ENCODE measurements at regions not wholly inside any gene's neighbourhood (a gene's known extent, or its start where the extent isn't known, plus 50 kb on each side); places are given as distances from the start of the nearest gene placed in this dataset.

DNA sequence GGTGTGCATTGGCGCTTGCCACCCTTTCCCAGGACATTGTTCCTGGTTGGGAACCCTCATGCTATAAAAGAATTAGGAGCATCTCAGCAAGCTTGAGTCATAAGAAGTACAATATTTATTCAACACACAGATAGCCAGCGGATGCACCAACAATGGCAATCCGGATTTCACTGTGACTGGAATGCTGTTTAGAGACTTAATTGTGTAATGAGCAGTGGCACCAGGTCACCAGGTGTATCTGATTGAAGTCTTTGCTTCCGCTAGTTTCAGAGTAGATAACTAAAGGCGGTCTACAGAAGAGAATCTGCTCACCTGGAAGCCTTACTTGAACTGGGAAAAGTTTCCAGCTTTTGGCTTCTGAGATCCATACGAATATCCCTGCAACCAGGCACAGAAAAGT is 772.3 kb upstream of the GHITM start:
- no peak for DNase-seq (ENCODE audit: low spot score)

GRCh38 chr10:83371696-83372490 is 767.4 kb upstream of the GHITM start:
- no peak for DNase-seq (ENCODE audit: low spot score)

GRCh38 chr10:83372646-83373045 is 766.7 kb upstream of the GHITM start:
- no peak for DNase-seq (ENCODE audit: low spot score)

DNA sequence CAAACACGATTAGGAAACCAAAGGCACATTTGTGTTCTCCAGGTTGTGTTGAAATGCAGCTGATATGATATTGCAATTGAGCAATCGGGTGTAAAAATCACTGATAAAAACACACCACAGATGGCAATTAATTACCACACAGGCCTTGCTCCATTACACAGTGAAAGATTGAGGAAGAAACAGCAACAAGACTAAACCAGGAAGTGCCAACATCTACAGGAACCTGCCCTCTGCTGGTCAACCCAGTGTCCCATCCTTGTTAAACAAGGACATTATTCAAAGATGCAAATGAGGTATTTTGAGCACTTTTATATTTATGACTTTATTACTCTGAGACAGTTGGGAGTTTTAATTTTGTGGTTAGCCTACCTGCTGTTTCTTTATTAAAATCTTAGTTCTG is 765.6 kb upstream of the GHITM start:
- no peak for DNase-seq (ENCODE audit: low spot score)

GRCh38 chr10:83374741-83375140 is 764.6 kb upstream of the GHITM start:
- DNase-seq (ENCODE audit: low spot score): no peak

- no peak for DNase-seq (ENCODE audit: low spot score)
These were observed 764.0 kb upstream of the GHITM start for GRCh38 chr10:83375274-83375673.

GRCh38 chr10:83397806-83398205 is 741.5 kb upstream of the GHITM start:
- no peak for DNase-seq (ENCODE audit: low spot score)

DNA sequence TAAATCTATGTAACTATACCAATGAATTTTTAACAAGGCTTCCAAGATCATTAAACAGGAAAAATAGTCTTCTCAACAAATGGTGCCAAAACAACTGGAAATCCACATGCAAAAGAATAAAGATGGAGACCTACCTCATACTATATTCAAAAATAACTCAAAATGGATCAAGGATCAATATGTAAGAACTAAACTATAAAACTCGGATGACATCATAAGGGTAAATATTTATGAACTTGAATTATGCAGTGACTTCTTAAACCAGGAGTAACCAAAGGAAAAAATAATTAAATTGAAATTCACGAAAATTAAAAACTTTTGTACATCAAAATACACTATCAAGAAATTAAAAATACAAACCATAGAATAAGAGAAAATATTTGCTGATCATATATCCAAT is 728.7 kb upstream of the GHITM start:
- DNase-seq (ENCODE audit: low spot score): no peak

DNA sequence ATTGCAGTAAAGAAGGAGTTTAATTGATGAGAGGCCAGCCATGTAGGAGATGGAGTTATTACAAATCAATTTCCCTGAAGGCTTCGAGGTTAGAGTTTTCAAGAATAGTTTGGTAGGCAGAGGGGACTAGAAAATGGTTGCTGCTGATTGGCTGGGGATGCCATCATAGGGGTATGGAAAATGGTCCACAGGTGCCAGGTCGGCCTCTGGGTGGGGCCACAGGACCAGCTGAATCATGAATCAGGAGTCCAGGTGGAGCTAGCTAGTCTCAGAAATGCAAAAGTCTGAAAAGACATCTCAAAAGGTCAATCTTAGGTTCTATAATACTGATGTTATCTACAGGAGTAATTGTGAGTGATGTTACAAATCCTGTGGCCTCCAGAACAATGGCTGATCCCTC is 714.0 kb upstream of the GHITM start:
- no peak for DNase-seq (ENCODE audit: low spot score)

- DNase-seq (ENCODE audit: low spot score): no peak
These were observed 712.2 kb upstream of the GHITM start for GRCh38 chr10:83427101-83427500.

- DNase-seq (ENCODE audit: low spot score): no peak
These were observed 706.9 kb upstream of the GHITM start for GRCh38 chr10:83432261-83433045.

DNA sequence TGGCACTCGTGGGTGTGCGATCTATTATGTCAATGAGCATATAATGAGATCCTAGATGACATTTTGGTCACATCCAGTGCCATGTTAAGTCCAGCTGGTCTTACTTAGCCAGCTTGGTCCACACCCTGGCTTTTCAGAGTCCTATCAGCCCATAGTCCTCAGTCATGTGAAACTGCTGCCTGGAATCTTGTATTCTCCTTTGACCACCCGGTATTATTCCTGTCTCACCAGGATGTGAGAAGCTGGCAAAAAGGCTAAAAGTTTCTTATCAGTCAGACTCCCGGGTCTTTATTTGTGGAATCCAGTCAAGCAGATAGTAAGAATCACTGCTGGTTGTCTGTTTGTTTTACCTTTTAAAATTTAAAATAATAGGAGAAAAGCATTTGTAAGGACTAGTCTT is 705.6 kb upstream of the GHITM start:
- no peak for DNase-seq (ENCODE audit: low spot score)

DNA sequence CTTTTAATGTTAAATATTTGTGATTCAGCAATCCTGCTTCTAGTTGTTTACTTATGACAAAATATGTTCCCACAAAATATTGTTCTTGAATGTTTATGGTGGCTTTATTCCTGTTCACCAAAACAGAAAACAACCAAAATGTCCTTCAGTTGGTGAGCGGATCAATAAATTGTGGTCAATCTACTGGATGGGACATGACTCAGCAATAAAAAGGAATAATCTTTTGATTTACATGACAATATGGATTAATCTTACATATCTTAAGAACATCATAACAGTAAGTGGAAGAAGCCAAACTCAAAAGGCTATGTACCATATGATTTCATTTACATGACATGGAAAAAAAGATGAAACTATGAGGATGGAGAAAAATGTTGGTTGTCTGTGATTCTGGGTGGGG is 691.3 kb upstream of the GHITM start:
- no peak for DNase-seq (ENCODE audit: low spot score)

GRCh38 chr10:83458611-83459010 is 680.7 kb upstream of the GHITM start:
- DNase-seq (ENCODE audit: low spot score): no peak

GRCh38 chr10:83459124-83459523 is 680.2 kb upstream of the GHITM start:
- DNase-seq (ENCODE audit: low spot score): no peak

- DNase-seq (ENCODE audit: low spot score): no peak
These were observed 669.5 kb upstream of the GHITM start for GRCh38 chr10:83469728-83470331.

DNA sequence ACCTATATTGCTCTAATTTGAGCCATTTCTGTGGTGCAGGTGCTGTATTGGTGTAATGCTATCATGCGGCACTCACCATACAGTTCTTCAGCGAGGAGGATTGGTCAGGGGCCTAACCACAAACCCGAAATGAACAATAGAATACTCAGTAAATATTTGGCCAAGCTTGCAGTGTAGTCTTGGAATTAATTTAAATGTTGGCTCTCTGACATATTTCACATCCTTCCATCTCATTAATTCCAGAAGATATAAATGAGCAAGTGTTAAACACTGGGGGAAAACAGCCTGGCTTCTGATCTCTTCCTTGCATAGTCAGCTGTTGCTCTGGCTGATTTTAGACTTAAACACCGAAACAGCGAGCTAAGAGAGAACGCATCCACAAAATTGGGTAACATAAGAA is 663.1 kb upstream of the GHITM start:
- DNase-seq (ENCODE audit: low spot score): no peak

DNA sequence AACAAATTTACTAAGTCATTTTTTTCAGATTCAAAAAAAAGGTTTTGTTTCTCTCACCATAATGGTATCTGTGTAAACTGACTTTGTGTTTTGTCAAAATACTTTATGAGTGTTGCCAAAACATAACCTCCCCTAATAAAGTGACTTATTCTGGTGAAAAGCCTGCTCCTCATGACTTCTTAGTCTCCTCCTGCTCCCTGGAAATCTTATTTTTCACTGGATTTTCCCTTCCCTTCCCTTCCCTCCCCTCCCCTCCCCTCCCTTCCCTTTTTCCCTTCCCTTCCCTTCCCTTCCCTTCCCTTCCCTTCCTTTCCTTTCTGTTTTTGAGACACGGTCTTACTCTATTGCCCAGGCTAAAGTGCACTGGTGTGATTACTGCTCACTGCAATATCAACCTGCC is 650.1 kb upstream of the GHITM start:
- no peak for DNase-seq (ENCODE audit: low spot score)

GRCh38 chr10:83492004-83492403 is 647.3 kb upstream of the GHITM start:
- no peak for DNase-seq (ENCODE audit: low spot score)

- DNase-seq (ENCODE audit: low spot score): no peak
These were observed 626.6 kb upstream of the GHITM start for GRCh38 chr10:83512681-83513080.

- DNase-seq (ENCODE audit: low spot score): no peak
These were observed 624.3 kb upstream of the GHITM start for GRCh38 chr10:83515001-83515400.

GRCh38 chr10:83516788-83517187 is 622.5 kb upstream of the GHITM start:
- DNase-seq (ENCODE audit: low spot score): no peak

GRCh38 chr10:83517456-83517855 is 621.9 kb upstream of the GHITM start:
- DNase-seq (ENCODE audit: low spot score): no peak

Data from CD4-positive, alpha-beta T cell treated with Interleukin-6 at 100 ng/mL for 8 hours (primary cell).